ENCODE measurements at regions not wholly inside any gene's neighbourhood (a gene's known extent, or its start where the extent isn't known, plus 50 kb on each side); places are given as distances from the start of the nearest gene placed in this dataset.
"Not testable (repeated sequence)": the region's sequence is repeated elsewhere in the genome, so short reads cannot be mapped to it uniquely, and the experiment has no call there.

DNA sequence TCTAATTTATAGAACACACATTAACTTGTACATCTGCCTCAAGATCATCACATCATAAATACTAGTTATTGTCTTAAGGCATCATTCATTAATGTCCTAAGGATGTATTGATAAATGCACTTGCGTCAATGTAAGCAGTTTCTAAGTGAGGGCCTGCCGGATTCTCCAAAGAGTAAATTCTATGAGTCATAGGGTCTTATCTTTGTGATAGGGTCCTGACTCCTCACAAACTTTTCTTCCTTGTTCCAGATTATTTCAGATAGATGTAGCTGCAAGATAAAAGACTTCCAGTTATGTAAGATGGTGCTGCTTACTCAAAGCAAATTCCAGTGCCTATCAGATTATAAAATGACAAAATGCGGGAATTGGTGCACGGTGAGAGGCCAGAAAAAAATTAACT, 315.0 kb upstream of the SLC39A10 start:
- DNase-seq: no peak

DNA sequence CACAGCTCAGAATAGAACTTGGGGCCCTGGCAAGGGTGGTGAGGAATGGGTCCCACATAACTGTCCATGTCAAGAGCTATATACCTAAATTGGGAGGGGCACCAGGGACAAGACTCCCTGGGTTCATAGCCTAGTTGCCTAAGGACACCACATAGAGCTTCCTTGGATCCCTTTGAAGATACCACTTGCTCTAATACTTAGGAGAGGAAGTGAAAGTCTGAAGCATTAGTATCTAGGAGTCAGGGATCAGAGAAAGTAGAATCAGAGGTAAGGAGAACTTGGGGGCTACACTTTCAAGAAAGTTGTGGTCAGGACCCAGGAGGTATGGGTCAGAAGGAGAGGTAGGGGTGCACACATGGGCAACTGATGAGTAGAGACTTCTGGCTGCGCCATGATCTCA, 318.2 kb upstream of the SLC39A10 start:
- no peak for DNase-seq

DNA sequence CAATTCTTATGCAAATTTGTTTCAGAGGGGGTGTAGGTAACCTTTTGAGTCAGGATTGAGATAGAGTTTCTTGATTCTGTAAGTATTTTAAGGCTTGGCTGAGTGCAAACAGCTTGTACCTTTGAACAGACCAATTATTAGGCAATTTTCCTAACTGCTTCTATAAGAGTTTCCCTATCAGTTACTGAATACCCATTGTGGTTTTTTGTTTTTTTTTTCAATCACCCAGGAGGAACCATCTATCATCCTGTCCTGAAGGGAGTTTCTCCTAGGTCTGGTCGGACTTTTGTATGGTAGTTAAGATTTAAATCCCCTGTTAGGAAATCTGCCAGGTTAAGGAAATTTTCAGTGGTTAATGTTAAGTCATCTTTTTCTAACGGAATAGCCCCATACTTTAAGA, 319.4 kb upstream of the SLC39A10 start:
- DNase-seq: no peak

DNA sequence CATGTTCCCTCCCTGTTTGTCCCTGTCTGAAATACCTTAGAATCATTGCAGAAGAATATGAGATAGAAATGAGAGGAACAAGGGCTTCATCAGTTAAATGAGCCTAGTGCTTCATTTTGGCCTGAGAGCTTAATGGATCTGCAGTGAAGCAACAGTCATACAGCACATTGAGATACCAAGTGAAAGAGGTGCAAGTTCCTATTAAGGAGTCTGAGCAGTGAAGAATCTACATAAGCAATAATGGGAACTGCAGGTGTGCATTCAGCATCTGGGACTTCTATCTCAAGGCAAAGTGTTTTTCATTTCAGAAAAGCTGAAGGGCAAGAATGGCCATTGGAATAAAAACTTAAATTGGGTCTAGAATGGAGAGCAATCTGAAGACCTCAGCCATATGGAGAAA, 323.2 kb upstream of the SLC39A10 start:
- DNase-seq: no peak

DNA sequence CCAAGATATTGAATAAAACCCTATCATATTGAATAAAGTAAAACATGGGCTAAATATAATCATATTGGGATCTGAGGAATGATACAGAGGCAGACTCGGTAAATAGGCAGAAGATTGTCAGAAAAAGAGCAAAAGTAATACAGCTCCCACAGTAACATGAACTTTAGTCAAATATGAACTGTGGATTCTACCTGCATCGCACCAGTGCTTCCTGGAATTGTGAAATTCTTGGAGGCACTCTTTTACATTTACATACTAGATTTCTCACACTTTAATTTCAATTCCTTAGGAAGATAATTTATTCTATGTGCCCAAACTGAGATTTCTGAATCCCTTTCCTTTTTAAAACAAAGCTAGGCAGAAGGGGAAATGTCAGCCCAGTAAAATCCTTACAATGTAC, 325.1 kb upstream of the SLC39A10 start:
- no peak for DNase-seq

DNA sequence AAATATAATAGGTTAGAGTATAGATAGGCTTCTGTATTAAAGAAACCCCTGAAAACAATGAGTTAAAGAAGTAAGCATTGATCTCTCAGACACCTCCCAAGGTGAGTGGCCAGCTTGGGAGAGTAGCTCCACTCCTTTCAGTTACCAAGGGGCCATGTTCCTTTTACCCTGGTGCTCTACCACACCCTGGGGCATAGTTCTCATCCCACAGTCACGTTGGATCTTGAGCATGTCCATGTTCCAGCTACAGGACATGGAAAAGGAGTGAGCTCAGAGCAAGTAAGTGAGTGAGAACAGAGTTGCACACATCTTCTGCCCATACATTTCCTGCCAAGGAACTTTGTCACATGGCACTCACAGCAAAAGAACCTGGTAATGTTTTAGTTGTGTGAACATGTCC, 325.9 kb upstream of the SLC39A10 start:
- no peak for DNase-seq

DNA sequence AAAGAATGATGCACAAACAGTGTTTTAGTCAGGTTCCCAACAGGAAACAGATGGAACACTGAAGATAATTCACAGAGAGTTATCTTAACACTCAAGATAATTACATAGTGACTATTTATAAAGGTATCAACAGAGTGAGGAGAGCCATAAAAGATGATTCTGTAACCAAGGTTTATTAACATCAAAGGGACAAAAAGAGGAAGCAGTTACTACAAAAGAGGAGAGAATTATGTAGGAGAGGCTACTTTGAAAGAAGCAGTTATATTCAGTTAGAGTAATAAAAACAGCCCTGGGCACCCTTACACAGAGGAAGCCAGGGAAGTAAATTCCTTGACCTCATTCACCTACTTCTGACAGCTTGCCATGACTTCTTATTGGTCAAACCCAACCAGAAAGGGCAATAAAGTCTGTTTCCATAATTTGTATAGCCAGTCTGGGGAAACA, 326.5 kb upstream of the SLC39A10 start:
- no peak for DNase-seq

DNA sequence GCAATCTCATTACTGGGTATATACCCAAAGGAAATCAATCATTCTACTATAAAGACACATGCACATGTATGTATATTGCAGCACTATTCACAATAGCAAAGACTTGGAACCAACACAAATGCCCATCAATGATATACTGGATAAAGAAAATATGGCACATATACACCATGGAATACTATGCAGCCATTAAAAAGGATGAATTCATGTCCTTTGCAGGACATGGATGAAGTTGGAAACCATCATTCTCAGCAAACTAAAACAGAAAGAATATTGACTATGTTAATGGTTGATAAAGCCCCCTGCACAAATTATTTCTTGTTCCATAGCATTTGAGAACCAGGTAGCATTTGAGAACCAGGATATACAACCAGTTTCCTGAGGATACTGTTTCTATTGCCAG, 327.2 kb upstream of the SLC39A10 start:
- not testable (repeated sequence) for DNase-seq

DNA sequence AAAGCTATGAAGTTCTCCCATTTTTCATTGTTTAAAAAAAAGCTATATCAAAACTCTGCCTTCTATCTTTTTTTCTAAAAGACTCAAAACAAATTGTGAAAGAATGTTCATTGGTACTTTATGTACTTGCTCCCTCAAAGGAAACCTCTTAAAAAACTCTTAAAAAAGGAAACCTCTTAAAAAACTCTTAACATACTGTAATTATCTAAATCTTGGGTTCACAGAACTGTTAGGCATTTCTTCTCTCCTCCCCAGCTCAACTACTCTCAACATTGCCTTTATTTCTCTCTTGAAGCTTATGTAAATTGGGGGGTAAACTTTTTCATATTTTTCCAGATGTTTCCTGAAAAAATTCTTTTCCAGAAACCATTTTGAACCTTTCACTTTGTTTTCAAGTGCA, 330.5 kb upstream of the SLC39A10 start:
- no peak for DNase-seq

DNA sequence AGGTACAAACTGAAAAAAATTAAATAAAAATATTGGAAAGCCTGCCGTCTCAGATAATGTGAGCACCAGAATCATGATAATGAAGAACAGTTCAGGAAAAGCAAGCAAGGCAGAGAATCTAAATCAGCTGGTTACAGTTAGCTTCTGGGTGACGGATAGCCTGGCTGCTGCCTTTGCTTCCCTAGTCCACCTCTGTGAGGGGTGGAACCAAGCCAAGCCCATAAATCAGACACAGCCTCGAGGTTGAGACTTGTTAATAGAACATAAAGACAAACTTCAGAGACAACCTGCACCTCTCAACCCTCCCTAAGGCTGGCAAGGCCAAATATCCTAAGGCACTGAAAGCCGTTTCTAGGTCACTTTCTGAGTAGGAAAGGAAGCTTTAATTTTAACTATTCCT, 334.7 kb upstream of the SLC39A10 start:
- no peak for DNase-seq

DNA sequence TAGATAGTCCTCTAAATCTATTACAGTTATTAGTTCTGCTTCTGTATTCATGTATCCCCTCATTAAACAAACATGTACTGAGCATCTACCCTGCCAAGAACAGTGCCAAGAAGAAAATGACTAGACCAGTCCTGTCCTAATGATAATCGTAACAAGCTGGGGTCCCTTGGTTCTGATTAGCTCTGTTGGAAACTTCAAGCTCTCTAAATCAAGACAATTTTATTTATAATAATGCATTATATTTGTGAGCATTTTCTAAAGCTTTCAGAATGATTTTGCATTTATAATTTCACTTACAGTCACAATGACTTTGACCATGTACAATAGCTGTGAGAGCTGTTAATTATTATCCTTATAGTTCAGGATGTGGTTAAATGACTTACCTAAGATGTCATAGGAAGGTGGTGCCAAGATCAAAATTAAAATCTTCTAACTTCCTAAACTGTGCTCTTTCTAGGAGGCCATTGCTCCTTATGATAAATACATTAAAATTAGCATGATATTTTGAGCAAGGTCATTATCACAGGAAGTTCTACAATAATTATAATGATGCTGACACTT, 336.5 kb upstream of the SLC39A10 start:
- DNase-seq: no peak

DNA sequence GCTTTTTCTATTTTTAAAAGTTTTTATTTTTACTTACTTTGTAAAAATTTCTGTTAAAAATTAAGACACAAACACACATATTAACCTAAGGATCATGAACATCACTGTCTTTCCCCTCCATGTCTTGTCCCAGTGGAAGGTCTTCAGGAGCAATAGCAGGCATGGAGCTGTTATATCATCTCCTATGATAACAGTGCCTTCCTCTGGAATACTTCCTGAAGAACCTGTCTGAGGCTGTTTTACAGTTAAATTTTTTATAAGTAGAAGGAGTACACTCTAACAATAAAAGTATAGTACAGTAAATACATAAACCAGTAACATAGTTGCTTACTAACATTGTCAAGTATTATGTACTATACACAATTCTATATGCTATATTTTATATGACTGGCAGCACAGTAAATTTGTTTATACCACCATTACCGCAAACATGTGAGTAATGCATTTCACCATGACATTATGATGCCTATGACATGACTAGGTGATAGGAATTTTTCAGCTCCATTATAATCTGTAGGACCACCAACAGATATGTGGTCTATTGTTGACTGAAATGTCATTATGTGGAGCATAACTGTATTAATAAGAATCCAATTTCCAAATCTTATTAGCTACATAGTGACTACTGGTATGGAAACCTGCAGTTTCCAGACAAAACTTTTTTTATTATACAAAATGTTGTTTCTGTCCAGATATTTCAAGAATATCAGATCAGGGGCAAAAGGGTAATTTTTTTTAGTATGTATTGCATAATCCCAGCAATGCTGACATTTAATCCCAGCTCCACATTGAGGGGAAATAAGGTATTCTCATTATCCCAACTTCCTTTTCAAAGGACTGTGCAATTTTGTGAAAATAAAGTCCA, 337.2 kb upstream of the SLC39A10 start:
- no peak for DNase-seq

DNA sequence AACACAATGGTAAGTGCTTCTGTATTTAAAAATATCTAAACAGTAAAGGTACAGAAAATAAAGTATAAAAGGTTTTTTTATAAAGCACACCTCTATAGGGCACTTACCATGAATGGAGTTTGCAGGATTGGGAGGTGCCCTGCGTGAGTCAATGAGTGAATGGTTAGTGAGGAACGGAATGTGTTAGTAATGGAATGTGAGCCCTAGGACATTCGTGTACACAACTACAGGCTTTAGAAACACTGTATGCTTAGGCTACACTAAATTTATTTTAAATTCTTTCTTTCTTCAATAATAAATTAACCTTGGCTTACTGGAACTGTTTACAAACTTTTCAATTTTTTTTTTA, 337.9 kb upstream of the SLC39A10 start:
- no peak for DNase-seq

DNA sequence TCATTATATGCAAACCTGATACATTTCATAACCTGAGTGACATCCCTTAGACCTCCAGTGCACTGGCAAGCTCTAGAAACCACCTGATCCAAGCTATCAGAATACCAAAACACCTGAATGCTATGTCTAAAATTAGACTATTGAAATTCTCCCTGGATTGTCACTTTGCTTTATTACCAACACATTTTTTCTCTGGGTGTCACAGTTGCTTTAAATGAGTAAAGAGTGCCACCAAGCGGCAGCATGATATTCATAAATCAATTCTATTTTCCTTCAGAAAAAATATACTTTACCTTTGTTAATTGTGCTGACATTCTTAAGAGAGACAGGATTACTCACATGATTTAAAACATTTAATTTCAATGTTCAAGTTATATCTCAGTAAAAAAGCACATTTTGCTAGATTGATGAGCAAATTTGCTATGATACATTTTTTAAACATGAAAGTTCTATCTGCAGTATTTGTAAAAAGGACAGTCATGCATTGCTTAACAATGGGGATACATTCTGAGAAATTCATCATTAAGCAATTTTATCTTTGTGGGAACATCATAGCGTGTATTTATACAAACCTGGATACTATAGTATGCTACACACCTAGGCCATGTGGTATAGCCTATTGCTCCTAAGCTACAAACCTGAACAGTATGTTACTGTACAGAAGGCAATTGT, 338.4 kb upstream of the SLC39A10 start:
- no peak for DNase-seq

DNA sequence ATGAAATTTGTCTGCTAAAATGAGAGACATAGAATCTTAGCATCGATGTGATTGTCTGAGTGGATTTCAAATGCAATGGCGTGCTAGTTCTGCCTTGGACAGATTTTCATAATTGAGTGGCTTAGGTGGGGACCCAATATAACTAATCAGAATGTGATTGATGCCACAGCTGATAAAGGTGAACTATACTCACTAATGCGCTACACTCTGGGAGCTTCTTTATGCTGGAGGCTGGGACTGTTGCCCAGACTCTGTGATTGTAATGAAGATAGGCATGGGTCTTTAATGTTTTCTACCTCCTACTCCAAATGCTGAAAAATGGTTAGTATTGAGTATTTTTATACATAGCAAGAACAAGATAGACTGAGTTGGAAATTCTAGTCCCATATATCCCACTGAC, 339.5 kb upstream of the SLC39A10 start:
- no peak for DNase-seq

DNA sequence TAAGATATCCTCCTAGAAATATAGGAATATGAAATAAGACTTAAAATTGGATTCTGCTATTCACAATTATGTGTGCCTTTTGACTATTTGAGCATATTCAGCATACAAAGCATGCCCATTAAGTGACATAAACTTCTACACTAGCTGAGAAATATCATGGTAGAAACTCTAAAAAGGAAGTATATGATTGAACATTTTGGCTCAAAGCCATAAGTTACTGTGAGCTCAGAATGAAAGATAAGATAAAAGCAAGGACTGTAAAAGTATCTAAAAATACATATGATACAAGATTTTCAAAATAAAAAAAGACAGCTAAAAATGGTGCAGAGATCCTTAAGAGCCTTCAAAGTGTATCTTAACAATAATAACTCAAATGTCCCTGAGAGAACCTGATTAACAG, 340.5 kb upstream of the SLC39A10 start:
- DNase-seq: no peak

DNA sequence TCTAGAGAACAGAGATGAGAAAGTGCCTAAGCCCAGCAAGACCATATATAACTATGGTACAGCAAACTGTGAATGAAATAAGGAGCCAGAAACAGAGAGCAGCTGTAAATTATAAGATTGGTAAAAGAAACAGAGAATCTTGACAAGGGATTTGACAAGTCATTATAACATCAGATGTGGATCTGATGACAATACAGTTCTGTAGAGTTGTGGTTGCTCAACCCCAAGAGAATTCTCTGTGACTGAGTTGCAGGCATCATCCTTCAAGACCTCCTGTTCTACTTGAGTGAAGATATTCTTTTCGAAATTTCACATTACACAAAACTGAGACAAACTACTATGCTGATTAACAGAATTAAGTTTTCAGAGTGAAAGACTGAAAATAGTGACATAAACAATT, 343.1 kb upstream of the SLC39A10 start:
- no peak for DNase-seq

DNA sequence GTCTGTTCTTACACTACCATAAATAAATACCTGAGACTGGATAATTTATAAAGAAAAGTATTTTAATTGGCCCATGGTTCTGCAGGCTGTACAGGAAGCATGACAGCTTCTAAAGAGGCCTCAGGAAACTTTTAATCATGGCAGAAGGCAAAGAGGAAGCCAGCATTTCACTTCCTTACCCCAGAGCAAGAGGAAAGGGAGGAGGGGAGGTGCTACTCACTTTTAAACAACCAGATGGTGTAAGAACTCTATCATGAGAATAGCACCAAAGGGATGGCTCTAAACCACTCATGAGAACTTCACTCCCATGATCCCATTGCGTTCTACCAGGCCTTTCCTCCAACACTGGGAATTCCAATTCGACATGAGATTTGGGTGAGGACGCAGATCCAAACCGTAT, 344.4 kb upstream of the SLC39A10 start:
- no peak for DNase-seq

DNA sequence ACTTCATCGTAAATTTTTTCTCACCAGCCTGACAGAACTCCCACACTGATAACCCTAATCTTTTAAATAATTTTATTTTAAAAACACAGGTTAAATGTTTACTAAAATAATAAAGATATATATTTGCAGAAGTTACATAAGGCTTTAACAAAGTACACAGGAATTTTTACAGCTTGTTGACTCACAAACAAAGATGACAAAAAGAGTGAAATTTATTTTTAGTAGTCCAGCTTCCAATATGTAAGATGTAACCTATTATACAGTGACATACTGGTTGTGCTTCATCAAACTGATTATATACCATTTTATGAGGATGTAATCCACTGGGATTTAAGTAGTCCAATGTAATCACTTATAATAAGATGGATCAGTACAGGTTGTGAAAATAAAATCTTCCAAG, 348.9 kb upstream of the SLC39A10 start:
- no peak for DNase-seq

DNA sequence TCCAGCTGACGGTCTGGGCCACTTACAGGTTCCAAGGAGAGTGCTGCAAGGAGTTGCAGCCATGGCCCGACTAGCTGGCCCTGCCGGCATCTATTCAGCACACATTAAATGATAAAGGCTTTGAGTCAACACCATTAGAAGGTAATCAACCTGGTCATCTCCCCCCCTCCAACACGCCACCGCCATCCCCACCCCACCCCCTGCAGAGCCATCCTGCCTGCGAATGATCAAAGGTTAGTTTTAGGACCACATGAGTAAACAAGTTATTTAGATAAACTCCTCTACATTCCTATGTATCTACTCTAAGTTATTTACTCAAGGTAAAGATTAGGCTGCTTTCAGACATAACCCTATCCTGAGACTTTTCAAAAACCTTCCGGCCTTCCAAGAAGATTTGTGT, 349.3 kb upstream of the SLC39A10 start:
- no peak for DNase-seq

DNA sequence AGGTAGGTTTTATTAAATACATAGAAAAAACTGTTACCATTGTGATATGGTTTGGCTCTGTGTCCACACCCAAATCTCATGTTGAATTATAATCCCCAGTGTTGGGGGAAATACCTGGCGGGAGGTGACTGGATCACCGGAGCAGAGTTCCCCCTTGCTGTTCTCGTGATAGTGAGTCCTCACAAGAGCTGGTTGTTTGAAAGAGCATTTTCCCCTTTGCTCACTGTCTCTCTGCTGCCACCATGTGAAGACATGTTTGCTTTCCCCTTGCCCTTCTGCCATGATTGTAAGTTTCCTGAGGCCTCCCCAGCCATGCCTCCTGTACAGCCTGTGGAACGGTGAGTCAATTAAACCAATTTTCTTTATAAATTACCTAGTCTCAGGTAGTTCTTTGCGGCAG, 352.7 kb upstream of the SLC39A10 start:
- no peak for DNase-seq

DNA sequence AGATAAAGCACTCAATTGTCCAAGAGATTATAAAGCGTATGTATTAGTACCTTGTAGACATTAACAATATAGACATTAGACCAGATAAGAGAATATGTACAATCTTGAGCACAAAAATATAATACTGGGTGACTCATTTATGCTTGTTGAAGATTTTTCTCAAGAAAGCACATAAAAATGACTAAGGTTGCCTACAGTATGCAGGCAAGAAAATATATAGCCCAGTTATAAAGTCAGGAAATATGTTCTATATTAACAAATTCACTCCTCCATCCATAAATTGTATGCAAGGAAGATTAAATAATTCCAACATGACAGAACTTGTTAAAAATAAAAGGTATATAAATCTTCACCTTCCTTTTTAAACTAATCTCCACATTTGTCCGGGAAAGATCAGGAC, 356.4 kb upstream of the SLC39A10 start:
- no peak for DNase-seq

DNA sequence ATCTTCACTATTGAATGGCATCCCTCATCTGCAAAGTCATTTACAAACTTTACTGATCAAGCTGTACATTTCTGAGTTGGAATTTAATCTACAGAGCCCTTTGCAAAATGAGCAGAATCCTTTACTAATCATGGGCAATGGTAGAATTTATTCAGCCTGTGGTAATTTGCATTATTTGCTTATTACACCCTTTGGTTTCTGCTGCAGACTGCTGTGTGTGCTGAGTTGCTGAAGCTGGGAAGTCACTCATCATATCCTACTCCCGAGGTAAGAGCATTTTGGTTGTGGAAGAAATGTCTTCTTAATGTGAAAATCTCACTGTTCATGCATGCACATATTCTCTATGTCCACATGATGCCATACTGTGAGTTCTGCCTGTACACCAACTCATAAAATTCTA, 357.4 kb upstream of the SLC39A10 start:
- DNase-seq: no peak

DNA sequence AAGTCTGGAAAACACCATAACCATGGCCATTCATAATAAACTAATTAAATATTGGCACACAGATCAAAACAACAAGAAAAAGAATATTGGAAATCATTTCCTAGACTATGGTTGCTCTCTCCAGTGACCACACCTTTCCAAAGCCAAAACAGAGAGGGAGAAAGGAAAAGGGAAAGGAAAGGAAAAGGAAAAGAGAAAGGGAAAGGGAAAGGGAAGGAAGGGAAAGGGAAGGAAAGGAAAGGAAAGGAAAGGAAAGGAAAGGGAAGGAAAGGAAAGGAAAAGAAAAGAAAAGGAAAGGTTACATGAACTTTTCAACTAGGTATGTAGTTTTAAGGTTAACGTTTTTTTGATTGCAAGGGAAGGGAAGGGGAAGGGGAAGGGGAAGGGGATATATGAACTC, 360.5 kb upstream of the SLC39A10 start:
- no peak for DNase-seq

DNA sequence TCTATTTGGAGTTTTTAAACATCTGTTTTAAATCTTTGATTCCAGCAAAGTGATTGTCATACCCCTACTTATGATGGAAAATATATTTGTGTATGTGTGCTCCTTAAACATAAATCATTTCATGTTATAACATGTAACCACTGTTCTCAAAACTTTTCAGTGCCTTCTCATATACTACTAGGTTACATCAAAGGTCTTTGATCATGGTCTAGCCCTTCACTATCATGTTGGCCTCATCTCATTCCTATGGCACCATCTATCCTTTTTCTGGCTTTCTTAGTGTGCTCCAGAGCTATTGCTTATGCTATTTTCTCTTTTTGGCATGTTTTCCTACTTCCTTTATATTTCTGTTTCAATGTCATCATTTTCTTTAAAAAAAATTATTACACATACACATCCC, 367.9 kb upstream of the SLC39A10 start:
- no peak for DNase-seq
